Stomach (tissue), 4 donors: ENCODE measurements at regions not wholly inside any gene's neighbourhood (a gene's known extent, or its start where the extent isn't known, plus 50 kb on each side); places are given as distances from the start of the nearest gene placed in this dataset.

Experiments used
- CTCF ChIP-seq, 7 experiments: fragments of 450-650 bp in 4 of 7; fragments of 200-600 bp in 3 of 7; sonication (generic) in 3 of 7; IDR thresholded peaks; one replicate each; pipeline ENCODE4 v1.5.1; 2016 to 2019; ENCODE audit warnings: antibody characterized with exemption in 7 of 7, control low read depth in 2 of 7, mild to moderate bottlenecking in 1 of 7
- POLR2AphosphoS5 ChIP-seq, 3 donors: sonication (generic); formaldehyde crosslinking; IDR thresholded peaks; one replicate each; pipeline ENCODE4 v1.6.1; 2016; ENCODE audit warnings: antibody characterized with exemption in 3 of 3

- TF ChIP-seq CTCF (IDR thresholded peaks at IDR 0.05) (no peak), POLR2AphosphoS5 (IDR thresholded peaks at IDR 0.05) (no peak)
These were observed 1560.2 kb downstream of the SI start for GRCh38 chr3:163518065-163518464.
